ENCODE measurements at regions not wholly inside any gene's neighbourhood (a gene's known extent, or its start where the extent isn't known, plus 50 kb on each side); places are given as distances from the start of the nearest gene placed in this dataset.

DNA sequence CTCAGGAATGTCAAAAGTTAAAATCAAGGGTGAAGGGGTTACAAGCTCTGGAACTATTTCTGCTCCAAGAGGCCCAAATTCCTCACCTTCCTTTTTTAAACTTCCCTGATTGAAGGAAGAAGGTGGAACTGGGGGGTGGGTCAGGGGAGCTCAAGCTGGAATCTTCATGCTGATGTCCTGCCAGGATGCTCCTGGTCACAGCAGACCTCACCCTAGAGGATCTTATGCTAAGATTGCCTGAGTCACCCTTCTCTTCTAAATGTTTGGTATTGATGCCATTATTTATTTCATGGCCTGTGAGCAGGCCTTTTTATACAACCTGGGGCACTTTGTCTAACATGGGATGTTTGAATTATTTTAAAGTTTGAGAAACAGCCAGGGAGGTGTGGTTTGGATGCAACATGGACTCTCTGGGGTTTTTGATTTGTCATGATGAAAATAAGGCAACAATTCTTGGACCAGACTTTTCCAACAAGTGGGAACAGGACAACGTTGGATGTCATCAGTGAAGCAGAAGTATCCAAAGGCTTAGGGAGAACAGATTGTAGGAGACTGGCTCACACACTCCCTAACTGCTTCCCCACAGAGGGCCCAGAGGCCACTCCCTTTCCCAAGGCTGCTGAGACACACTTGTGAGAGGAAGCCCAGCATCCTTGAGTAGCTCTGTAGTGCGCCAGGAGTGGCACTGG is 420.2 kb upstream of the MEX3C start:
- peaks cover 38% of the 10 kb centered on the region for H3K27me3 ChIP-seq
- H3K4me3 ChIP-seq = no peak overlapping the region
- H3K36me3 ChIP-seq = no peaks in the 10 kb centered on the region
- no peak overlapping the region for H3K27ac ChIP-seq
- H3K4me1 ChIP-seq (ENCODE audit: low read depth) = no peaks in the 10 kb centered on the region
- no peak for DNase-seq (ENCODE audit: low read depth in 1 of 2, low spot score in 1 of 2)
- no peaks in the 10 kb centered on the region for H3K9me3 ChIP-seq (ENCODE audit: low read depth)
- TF ChIP-seq, protein P1, sequence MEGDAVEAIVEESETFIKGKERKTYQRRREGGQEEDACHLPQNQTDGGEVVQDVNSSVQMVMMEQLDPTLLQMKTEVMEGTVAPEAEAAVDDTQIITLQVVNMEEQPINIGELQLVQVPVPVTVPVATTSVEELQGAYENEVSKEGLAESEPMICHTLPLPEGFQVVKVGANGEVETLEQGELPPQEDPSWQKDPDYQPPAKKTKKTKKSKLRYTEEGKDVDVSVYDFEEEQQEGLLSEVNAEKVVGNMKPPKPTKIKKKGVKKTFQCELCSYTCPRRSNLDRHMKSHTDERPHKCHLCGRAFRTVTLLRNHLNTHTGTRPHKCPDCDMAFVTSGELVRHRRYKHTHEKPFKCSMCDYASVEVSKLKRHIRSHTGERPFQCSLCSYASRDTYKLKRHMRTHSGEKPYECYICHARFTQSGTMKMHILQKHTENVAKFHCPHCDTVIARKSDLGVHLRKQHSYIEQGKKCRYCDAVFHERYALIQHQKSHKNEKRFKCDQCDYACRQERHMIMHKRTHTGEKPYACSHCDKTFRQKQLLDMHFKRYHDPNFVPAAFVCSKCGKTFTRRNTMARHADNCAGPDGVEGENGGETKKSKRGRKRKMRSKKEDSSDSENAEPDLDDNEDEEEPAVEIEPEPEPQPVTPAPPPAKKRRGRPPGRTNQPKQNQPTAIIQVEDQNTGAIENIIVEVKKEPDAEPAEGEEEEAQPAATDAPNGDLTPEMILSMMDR (IDR thresholded peaks at IDR 0.05; ENCODE audit: low read depth, low read length) = no peak

DNA sequence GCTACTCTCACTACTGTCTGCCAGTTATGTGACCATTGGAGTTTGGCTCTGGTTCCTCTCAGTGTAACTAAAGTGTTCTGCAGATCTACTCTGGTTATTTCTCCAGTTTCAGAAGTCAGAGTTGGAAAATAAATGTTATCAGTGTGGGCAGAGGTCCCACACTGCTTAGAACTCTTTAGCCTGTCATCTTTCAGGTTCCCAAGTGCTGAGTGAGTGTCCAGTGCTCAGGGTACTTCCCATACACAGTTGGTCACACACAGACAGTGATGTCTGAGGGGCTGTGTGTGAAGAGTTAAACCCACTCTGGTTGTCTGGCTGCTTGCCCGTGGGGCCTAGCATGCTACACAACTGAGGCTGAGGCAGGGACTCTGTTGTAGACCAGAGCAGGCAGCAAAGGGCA is 421.8 kb upstream of the MEX3C start:
- no peaks in the 10 kb centered on the region for H3K4me1 ChIP-seq (ENCODE audit: low read depth)
- TF ChIP-seq, protein P1 (IDR thresholded peaks at IDR 0.05; ENCODE audit: low read depth, low read length) = no peak
- H3K27ac ChIP-seq = no peak overlapping the region
- no peak for DNase-seq (ENCODE audit: low read depth in 1 of 2, low spot score in 1 of 2)
- no peaks in the 10 kb centered on the region for H3K36me3 ChIP-seq
- H3K27me3 ChIP-seq = peaks cover 43% of the 10 kb centered on the region
- no peaks in the 10 kb centered on the region for H3K9me3 ChIP-seq (ENCODE audit: low read depth)
- no peak overlapping the region for H3K4me3 ChIP-seq

DNA sequence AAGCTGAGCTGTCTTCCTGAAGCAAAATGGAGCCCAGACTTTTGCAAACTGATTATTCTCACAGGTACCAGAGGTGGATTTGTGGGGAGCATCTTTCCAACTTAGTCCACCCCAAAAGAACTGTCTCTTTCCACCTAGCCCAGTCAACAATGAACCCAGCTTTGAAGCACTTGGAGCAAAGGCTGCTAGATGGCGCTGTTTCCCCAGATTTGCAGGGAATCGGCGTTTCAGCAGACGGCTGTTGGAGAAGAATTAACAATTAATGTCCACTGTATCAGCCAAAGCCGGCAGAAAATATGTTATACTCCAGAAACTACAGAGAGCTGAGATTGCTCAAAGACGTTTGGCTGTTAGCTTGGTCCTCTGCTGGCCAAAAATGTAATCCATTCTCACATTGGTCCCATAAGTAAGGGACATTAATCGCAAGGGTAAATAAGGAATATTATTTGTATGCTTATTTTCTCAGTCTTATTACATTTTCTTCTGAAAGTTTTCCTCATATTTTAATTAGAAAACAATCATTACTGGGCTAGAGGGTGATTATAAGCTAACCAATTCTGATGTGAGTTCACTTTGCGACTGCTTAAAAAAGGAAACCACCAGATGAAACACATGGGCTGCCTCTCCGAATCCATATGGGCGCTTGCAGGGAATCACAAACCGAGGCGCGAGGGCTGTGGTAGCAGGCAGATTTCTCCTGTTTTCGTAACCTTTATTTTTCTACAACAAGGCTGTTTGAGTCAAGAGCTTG is 423.8 kb upstream of the MEX3C start:
- H3K36me3 ChIP-seq = no peaks in the 10 kb centered on the region
- H3K27ac ChIP-seq = no peak overlapping the region
- H3K4me3 ChIP-seq = no peak overlapping the region
- no peaks in the 10 kb centered on the region for H3K9me3 ChIP-seq (ENCODE audit: low read depth)
- TF ChIP-seq, protein P1 (IDR thresholded peaks at IDR 0.05; ENCODE audit: low read depth, low read length) = peak; percentile 96
- peak; percentile 76 to 86 for DNase-seq (ENCODE audit: low read depth in 1 of 2, low spot score in 1 of 2)
- H3K27me3 ChIP-seq = peaks cover 32% of the 10 kb centered on the region
- H3K4me1 ChIP-seq (ENCODE audit: low read depth) = peaks cover 3% of the 10 kb centered on the region

DNA sequence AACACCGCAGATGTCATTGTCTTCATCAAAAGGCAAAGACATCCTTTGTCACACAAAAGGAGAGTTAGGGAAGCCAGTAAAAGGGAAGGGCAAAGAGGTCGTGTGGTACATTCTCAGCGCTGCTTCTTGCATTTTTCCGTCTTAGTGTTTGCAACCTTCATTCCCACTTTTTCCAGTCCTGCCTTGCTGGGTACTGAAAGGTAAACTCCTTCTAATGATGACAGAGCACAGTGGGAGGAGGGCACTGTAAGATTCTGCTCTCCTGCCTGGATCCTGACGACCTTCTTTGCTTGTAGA is 424.3 kb upstream of the MEX3C start:
- TF ChIP-seq, protein P1 (IDR thresholded peaks at IDR 0.05; ENCODE audit: low read depth, low read length) = no peak
- H3K4me3 ChIP-seq = no peak overlapping the region
- H3K4me1 ChIP-seq (ENCODE audit: low read depth) = peaks cover 3% of the 10 kb centered on the region
- H3K27me3 ChIP-seq = peaks cover 32% of the 10 kb centered on the region
- no peaks in the 10 kb centered on the region for H3K9me3 ChIP-seq (ENCODE audit: low read depth)
- no peak overlapping the region for H3K27ac ChIP-seq
- no peaks in the 10 kb centered on the region for H3K36me3 ChIP-seq
- no peak for DNase-seq (ENCODE audit: low read depth in 1 of 2, low spot score in 1 of 2)

DNA sequence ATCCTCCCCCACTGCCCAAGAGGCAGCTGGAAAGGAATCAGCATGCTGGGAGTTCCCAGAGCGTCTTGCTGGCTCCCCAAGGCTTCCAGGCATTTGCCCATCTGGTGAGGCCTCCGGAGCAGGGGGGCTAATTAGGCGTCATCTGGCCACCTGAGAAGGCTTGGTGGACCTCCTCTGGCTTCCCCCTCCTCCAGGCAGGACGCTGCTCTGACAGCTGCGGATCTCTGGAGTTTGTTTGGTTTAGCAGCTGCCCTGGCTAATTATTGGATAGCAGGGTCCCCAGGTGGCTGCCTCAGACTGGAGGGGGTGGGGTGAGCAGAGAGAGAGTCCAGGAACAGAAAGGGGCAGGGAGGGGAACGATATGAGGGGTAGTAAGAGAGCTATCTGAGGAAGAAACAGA is 425.2 kb upstream of the MEX3C start:
- H3K9me3 ChIP-seq (ENCODE audit: low read depth) = no peaks in the 10 kb centered on the region
- TF ChIP-seq, protein P1 (IDR thresholded peaks at IDR 0.05; ENCODE audit: low read depth, low read length) = no peak
- no peak overlapping the region for H3K27ac ChIP-seq
- H3K27me3 ChIP-seq = peaks cover 32% of the 10 kb centered on the region
- peaks cover 3% of the 10 kb centered on the region for H3K4me1 ChIP-seq (ENCODE audit: low read depth)
- H3K4me3 ChIP-seq = no peak overlapping the region
- DNase-seq (ENCODE audit: low read depth in 1 of 2, low spot score in 1 of 2) = no peak
- H3K36me3 ChIP-seq = no peaks in the 10 kb centered on the region
